ENCODE measurements at regions not wholly inside any gene's neighbourhood (a gene's known extent, or its start where the extent isn't known, plus 50 kb on each side); places are given as distances from the start of the nearest gene placed in this dataset.
A peak's percentile ranks its signal among the peaks of the same experiment; 100 is the strongest.
"Not testable (repeated sequence)": the region's sequence is repeated elsewhere in the genome, so short reads cannot be mapped to it uniquely, and the experiment has no call there.

- peaks cover 3% of the 10 kb centered on the region for H3K27me3 Mint-ChIP-seq (ENCODE audit: insufficient read depth)
- H3K9me3 Mint-ChIP-seq: peaks cover 7% of the 10 kb centered on the region
- peaks cover 10% of the 10 kb centered on the region; the same call in 1 of the 2 replicates for H3K36me3 Mint-ChIP-seq (ENCODE audit: low read depth)
- no peak overlapping the region for H3K27ac Mint-ChIP-seq
- TF ChIP-seq CTCF (IDR thresholded peaks at IDR 0.05): no peak
- H3K4me3 Mint-ChIP-seq: no peak overlapping the region
- H3K4me1 Mint-ChIP-seq (ENCODE audit: low read depth): peaks cover 22% of the 10 kb centered on the region
- no peak for DNase-seq
Observed at GRCh38 chr1:78267513-78268218, 221.9 kb downstream of the GIPC2 start.

GRCh38 chr1:78269591-78269990 is 221.2 kb upstream of the PTGFR start:
- no peak for TF ChIP-seq CTCF (IDR thresholded peaks at IDR 0.05)
- H3K4me3 Mint-ChIP-seq: no peak overlapping the region
- H3K27me3 Mint-ChIP-seq (ENCODE audit: insufficient read depth): peaks cover 3% of the 10 kb centered on the region
- peaks cover 29% of the 10 kb centered on the region for H3K4me1 Mint-ChIP-seq (ENCODE audit: low read depth)
- DNase-seq: no peak
- peaks cover 7% of the 10 kb centered on the region for H3K9me3 Mint-ChIP-seq
- peaks cover 10% of the 10 kb centered on the region; the same call in 1 of the 2 replicates for H3K36me3 Mint-ChIP-seq (ENCODE audit: low read depth)
- H3K27ac Mint-ChIP-seq: no peak overlapping the region

- not testable (repeated sequence) for DNase-seq; H3K4me3 Mint-ChIP-seq; H3K36me3 Mint-ChIP-seq (ENCODE audit: low read depth); H3K9me3 Mint-ChIP-seq; H3K27me3 Mint-ChIP-seq (ENCODE audit: insufficient read depth); H3K27ac Mint-ChIP-seq
- H3K4me1 Mint-ChIP-seq (ENCODE audit: low read depth): peaks cover 48% of the 10 kb centered on the region
Observed at GRCh38 chr1:78271423-78271822, 219.4 kb upstream of the PTGFR start.

- peak; percentile 79 for DNase-seq
- H3K36me3 Mint-ChIP-seq (ENCODE audit: low read depth): peaks cover 5% of the 10 kb centered on the region
- H3K27me3 Mint-ChIP-seq (ENCODE audit: insufficient read depth): no peaks in the 10 kb centered on the region; the same call in 1 of the 2 replicates
- TF ChIP-seq CTCF (IDR thresholded peaks at IDR 0.05): no peak
- H3K9me3 Mint-ChIP-seq: no peaks in the 10 kb centered on the region
- peak overlapping the region; percentile 80 for H3K27ac Mint-ChIP-seq
- peaks cover 82% of the 10 kb centered on the region for H3K4me1 Mint-ChIP-seq (ENCODE audit: low read depth)
- peak overlapping the region; percentile 26 for H3K4me3 Mint-ChIP-seq
Observed at GRCh38 chr1:78274814-78275213, 216.0 kb upstream of the PTGFR start.

- H3K9me3 Mint-ChIP-seq: no peaks in the 10 kb centered on the region
- peaks cover 5% of the 10 kb centered on the region for H3K36me3 Mint-ChIP-seq (ENCODE audit: low read depth)
- no peak for TF ChIP-seq CTCF (IDR thresholded peaks at IDR 0.05)
- H3K27me3 Mint-ChIP-seq (ENCODE audit: insufficient read depth): no peaks in the 10 kb centered on the region; the same call in 1 of the 2 replicates
- H3K4me3 Mint-ChIP-seq: peak overlapping the region; percentile 25; the same call in 1 of the 2 replicates
- no peak for DNase-seq
- peaks cover 85% of the 10 kb centered on the region for H3K4me1 Mint-ChIP-seq (ENCODE audit: low read depth)
- peak overlapping the region; percentile 45 for H3K27ac Mint-ChIP-seq
Observed at GRCh38 chr1:78275456-78275855, 215.3 kb upstream of the PTGFR start.

GRCh38 chr1:78275906-78276685 is 214.7 kb upstream of the PTGFR start:
- no peak for DNase-seq
- Mint-ChIP-seq H3K36me3 (ENCODE audit: low read depth) (peaks cover 5% of the 10 kb centered on the region), H3K27me3 (ENCODE audit: insufficient read depth) (no peaks in the 10 kb centered on the region; the same call in 1 of the 2 replicates), H3K27ac (peak overlapping the region; percentile 19; the same call in 1 of the 2 replicates), H3K4me3 (no peak overlapping the region), H3K4me1 (ENCODE audit: low read depth) (peaks cover 85% of the 10 kb centered on the region), H3K9me3 (no peaks in the 10 kb centered on the region)
- TF ChIP-seq CTCF (IDR thresholded peaks at IDR 0.05): peak; percentile 23; the same call in 1 of the 2 replicates
